Subcutaneous abdominal adipose tissue (tissue), 5 donors: ENCODE measurements at regions not wholly inside any gene's neighbourhood (a gene's known extent, or its start where the extent isn't known, plus 50 kb on each side); places are given as distances from the start of the nearest gene placed in this dataset.

Experiments used
- H3K27ac ChIP-seq: one replicate; pipeline ENCODE4 v1.7.0; 2013; ENCODE audit warnings: low read depth, mild to moderate bottlenecking, inconsistent platforms, low read length, moderate library complexity
- H3K27me3 ChIP-seq, 5 donors: one replicate each; pipeline ENCODE4 v1.7.0; 2013; ENCODE audit warnings: low read length in 5 of 5, inconsistent platforms in 1 of 5; ENCODE audit not compliant: control insufficient read depth in 5 of 5, insufficient read depth in 4 of 5
- H3K36me3 ChIP-seq, 5 donors: one replicate each; pipeline ENCODE4 v1.7.0; 2013; ENCODE audit warnings: low read length in 5 of 5; ENCODE audit not compliant: control insufficient read depth in 5 of 5, insufficient read depth in 5 of 5
- H3K4me1 ChIP-seq, 5 donors: one replicate each; pipeline ENCODE4 v1.7.0; 2013; ENCODE audit warnings: low read length in 5 of 5, mild to moderate bottlenecking in 3 of 5, moderate library complexity in 1 of 5; ENCODE audit not compliant: control insufficient read depth in 5 of 5, insufficient read depth in 5 of 5
- H3K4me3 ChIP-seq, 5 donors: one replicate each; pipeline ENCODE4 v1.7.0; 2013; ENCODE audit warnings: low read length in 5 of 5, low read depth in 1 of 5
- H3K9ac ChIP-seq, 5 donors: one replicate each; pipeline ENCODE4 v1.7.0; 2013; ENCODE audit warnings: low read length in 5 of 5, mild to moderate bottlenecking in 4 of 5, moderate library complexity in 3 of 5
- H3K9me3 ChIP-seq, 5 donors: one replicate each; pipeline ENCODE4 v1.7.0; 2013; ENCODE audit warnings: low read length in 5 of 5; ENCODE audit not compliant: control insufficient read depth in 5 of 5
- donor health status: healthy.
- donor health status: healthy.
- donor health status: healthy.
- donor health status: healthy.
- donor health status: healthy.

DNA sequence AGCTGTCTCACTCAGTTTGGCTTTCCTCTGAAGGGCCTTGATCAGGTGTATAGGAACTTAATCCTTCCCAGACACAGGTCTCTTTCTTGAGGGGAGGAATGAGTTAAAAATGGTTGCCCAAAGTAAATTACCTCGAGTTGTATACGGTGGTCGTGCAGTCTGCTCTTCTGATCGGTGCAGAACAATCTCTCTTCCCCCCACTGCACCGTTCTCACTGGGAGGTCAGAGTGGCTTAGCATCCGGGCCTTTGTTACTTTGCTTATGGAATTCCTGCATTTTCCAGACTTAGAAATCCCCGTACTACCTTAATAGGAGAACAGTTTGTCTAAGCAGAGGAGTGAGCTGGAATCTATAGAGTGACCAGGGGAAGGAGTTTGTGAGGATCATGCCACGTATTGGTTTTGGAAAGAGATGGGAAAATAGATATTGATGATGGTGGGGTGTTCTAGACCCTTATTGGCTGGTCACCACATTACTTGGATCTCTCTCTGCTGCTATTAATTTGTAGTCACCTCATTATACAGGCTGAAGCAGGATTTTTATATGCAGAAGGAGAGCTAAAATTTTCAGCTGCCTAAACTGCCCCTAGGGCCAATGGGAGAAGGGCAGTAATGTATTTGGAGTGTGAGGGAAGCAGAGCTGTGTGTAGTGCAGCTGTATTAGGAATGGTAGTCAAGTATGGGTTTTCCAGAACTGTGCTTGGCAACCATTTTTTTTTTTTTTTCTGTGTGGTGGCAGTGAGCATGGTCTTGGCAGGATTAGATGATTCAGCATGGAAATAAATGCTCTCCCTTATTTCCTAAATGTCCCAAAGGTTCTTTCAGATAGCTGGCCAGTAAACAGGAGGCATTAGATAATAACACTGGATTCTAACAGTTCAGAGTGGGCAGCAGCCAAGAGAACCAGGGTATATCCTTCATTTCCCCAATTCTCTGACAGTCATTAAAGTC, 81.5 kb downstream of the NDUFS5 start:
- H3K4me1 ChIP-seq, result peaks cover 8 to 74% (median 63%) of the 10 kb centered on the region in 5 donors
- peak overlapping the region; percentile 82 for H3K27ac ChIP-seq
- H3K9ac ChIP-seq, result peak overlapping the region; percentile 54 to 91 (median 79)
- no peaks in the 10 kb centered on the region for H3K9me3 ChIP-seq
- H3K36me3 ChIP-seq, result no peaks in the 10 kb centered on the region
- H3K27me3 ChIP-seq, result no peaks in the 10 kb centered on the region
- H3K4me3 ChIP-seq, result peak overlapping the region in 4 of 5 donors; percentile 65 to 85 (median 80)

DNA sequence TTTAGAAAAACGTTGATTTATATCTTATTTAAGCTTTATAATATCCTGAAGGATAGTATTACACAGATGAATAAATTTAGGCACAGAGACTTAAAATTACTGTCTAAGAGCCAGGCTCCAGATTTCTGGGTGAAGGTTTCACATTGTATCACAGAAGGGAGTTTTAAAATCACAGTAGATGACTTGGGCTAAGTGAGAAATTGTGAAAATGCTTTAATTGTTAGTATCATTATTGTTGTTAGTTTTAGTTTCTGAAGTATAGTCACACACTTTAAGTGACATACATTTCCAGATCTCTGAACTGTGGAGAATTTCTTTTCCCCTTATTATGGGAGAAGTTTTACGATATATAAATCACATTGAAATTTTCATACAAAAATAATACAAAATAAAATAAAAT, 83.5 kb downstream of the NDUFS5 start:
- Histone ChIP-seq H3K27me3 (no peaks in the 10 kb centered on the region), H3K27ac (peak overlapping the region; percentile 82), H3K36me3 (peaks cover 0 to 4% (median 0%) of the 10 kb centered on the region in 5 donors), H3K4me3 (no peak overlapping the region), H3K4me1 (peaks cover 6 to 54% (median 50%) of the 10 kb centered on the region in 5 donors), H3K9me3 (no peaks in the 10 kb centered on the region), H3K9ac (peak overlapping the region in 2 of 5 donors; percentile 79 to 82)

DNA sequence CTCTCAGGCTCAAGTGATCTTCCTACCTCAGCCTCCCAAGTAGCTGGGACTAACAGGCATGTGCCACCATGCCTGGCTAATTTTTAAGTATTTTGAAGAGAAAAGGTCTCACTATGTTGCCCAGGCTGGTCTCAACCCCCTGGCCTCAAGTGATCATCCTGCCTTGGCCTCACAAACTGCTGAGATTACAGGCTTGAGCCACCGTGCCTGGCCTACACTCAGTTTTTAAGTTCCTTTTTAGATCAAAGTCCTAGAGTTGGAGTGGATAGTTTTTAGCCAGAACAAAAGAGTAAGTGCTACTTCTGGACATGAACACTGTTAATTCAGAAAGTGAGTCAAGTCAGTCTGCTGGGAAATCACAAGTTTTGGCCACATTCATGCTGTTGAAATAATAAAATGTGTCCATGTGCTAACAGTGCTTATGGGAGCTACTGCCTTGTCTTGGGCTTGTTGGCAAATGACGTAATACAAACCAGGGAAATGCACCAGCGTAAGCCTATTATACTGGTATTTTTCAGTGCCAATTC, 84.2 kb downstream of the NDUFS5 start:
- Histone ChIP-seq H3K9ac (peak overlapping the region in 3 of 5 donors; percentile 33 to 82 (median 57)), H3K4me3 (no peak overlapping the region), H3K27me3 (no peaks in the 10 kb centered on the region), H3K9me3 (no peaks in the 10 kb centered on the region), H3K27ac (peak overlapping the region; percentile 92), H3K36me3 (peaks cover 0 to 4% (median 0%) of the 10 kb centered on the region in 5 donors), H3K4me1 (peaks cover 6 to 59% (median 54%) of the 10 kb centered on the region in 5 donors)

DNA sequence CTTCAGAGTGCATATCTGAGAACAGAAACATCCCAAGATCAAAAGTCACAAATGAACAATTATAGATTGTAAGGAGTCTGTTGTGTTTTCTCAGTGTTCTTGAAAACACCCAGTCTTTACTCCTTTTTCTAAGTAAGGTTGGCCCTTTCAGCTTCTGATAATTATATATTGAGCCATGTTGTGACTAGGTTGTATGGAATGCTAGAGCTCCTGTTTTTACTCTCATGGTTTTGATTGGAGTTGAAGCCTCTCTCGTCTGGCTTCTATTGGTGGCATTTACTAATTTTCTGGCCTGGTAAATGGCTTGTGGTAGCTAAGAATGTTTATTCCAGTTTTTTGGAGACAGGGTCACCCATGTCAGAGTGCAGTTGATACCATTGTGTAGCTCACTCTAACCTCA, 84.7 kb downstream of the NDUFS5 start:
- no peaks in the 10 kb centered on the region for H3K27me3 ChIP-seq
- no peak overlapping the region for H3K4me3 ChIP-seq
- H3K27ac ChIP-seq, result peak overlapping the region; percentile 92
- H3K36me3 ChIP-seq, result peaks cover 0 to 4% (median 0%) of the 10 kb centered on the region in 5 donors
- H3K9me3 ChIP-seq, result no peaks in the 10 kb centered on the region
- peak overlapping the region in 2 of 5 donors; percentile 21 to 57 for H3K9ac ChIP-seq
- peaks cover 6 to 64% (median 59%) of the 10 kb centered on the region in 5 donors for H3K4me1 ChIP-seq

DNA sequence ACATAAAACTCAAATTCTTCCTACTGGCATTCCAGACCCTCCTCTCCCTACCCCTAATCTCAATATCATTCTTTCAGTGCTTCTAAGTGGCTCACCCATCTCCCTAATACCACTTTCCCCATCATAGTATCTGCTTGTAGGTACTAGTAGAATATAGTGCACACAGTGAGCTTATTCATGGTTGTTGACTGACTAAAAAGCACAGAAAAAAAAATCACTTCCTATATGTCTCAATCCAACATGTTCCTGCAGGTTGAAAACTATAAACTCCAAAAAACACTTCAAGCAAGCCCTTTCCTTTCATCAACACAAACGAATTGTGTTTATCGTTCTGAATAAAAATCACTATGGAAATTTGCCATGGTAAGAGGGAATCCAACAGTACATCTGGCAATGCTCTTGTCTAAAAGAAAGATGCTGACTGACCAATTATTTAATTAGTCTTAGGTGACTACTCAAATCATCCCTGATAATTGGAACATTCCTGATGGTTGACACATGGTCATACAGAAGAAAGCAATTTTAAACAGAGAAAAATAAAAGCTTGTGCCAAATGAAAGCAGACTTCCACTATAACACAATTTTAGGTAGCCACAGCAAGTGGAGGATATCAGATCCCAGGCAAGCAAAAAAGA, 87.1 kb downstream of the NDUFS5 start:
- Histone ChIP-seq H3K4me3 (no peak overlapping the region), H3K27me3 (no peaks in the 10 kb centered on the region), H3K27ac (no peak overlapping the region), H3K9me3 (no peaks in the 10 kb centered on the region), H3K4me1 (peaks cover 5 to 63% (median 52%) of the 10 kb centered on the region in 5 donors), H3K36me3 (peaks cover 0 to 4% (median 0%) of the 10 kb centered on the region in 5 donors), H3K9ac (no peak overlapping the region)

DNA sequence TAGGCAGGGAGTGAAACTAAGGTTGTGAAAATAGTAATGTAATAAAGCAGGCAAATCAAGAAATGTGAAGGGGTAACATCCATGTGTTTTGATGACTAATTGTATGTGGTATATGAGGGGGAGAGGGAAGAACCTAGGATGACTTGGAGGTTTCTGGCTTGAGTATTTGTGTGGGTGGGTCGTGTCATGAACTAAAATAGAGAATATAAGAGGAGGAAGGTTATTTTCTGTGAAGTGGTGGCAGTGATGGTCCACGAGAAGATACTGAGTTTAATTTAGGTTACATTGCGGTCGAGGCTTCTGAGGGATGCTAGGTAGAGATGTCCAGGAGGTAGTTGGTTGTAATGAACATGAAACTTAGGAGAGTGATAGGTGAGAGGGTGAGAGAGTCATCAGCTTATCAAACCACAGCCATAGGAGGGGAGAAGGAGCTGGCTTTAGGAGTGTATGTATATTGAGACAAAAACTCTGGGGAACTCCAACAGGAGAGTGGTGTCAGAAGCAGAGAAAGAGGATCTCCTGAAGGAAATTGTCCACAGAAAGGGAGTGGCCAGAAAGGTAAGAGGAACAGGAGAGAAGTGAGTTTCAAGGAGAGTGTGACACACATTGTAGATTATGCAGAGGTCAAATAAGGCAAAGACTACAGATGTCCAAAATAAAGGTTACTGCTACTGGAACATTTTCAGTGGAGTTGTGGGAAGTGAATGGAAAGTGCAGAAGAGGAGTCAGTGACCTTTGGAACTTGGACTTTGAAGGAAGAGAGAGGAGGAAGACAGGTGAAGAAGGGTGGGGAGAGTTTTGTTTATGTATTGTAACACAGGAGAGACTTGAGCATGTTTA, 89.0 kb upstream of the MACF1 start:
- Histone ChIP-seq H3K4me1 (peaks cover 2 to 43% (median 36%) of the 10 kb centered on the region in 5 donors), H3K27me3 (no peaks in the 10 kb centered on the region), H3K36me3 (peaks cover 0 to 4% (median 0%) of the 10 kb centered on the region in 5 donors), H3K4me3 (no peak overlapping the region), H3K9me3 (no peaks in the 10 kb centered on the region), H3K9ac (no peak overlapping the region), H3K27ac (peak overlapping the region; percentile 13)

DNA sequence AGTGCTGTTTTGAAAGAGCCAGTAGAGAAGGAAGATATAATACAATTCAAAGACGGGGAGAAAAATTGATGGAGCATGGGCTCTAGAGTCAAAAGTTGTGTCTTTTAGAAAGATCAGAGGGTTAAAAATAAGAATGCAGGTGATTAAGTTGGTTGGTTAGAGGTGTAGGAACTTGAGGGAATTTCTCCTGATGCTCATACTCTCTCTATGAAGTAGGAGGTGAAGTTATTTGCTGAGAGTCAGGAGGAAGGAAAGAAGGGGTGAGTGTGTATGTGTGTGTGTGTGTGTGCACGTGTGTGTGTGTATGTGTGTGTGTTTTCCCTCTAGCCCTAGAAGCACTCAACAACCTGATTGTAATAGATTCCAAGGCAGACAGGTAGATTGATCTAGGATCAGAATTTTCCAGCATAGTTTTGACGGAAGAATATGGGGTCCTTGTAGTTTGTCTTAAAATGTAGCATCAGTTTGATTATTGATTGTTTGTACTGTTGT, 88.3 kb upstream of the MACF1 start:
- H3K4me1 ChIP-seq, result peaks cover 0 to 36% (median 30%) of the 10 kb centered on the region in 5 donors
- no peak overlapping the region for H3K4me3 ChIP-seq
- no peak overlapping the region for H3K9ac ChIP-seq
- no peaks in the 10 kb centered on the region for H3K9me3 ChIP-seq
- H3K27me3 ChIP-seq, result no peaks in the 10 kb centered on the region
- peaks cover 0 to 4% (median 0%) of the 10 kb centered on the region in 5 donors for H3K36me3 ChIP-seq
- H3K27ac ChIP-seq, result no peak overlapping the region

DNA sequence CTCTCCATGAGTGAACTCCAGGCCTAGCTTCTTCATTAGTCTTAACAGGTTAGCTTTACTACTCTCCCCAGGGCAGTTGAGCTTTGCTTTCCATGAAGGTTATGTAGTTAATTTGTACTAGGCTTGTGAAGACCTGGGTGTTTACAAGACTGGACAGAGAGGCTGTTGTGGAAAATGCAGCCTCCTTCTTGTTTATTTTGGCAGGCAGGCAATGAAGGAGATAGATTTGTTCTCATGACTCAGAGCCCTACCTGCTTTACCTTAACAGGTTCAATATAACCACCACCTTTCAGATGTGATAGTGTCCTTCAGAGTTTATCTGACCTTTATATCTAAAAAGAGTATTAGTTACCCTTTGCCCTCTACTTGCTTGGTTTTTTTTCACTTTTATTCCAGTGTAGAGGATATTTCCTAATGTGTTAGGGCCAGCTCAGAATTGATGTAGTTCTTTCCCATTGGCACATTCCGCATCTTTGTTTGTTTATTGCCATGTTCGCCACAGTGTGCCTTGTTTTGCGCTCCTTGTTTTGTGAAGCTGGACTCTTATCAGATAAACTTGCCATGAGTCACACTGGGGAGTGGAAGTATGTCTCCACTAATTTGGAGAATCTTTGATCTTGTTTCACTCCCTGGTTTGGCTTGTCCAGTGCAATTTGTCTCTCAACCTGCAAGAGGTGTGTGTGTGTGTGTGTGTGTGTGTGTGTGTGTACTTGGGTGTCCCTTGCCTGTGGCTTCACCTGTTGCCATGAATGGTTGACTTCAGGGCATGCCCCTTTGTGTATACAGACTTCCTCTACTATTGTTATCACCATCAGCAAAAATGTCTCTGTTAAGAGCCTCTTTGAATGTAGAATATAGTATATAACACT, 87.4 kb upstream of the MACF1 start:
- Histone ChIP-seq H3K27me3 (no peaks in the 10 kb centered on the region), H3K4me3 (no peak overlapping the region), H3K36me3 (peaks cover 0 to 4% (median 0%) of the 10 kb centered on the region in 5 donors), H3K9me3 (no peaks in the 10 kb centered on the region), H3K27ac (peak overlapping the region; percentile 38), H3K4me1 (peaks cover 0 to 36% (median 30%) of the 10 kb centered on the region in 5 donors), H3K9ac (peak overlapping the region in 1 of 5 donors; percentile 13)
